ENCODE measurements at regions not wholly inside any gene's neighbourhood (a gene's known extent, or its start where the extent isn't known, plus 50 kb on each side); places are given as distances from the start of the nearest gene placed in this dataset.

GRCh38 chr16:72410492-72410891, 238.5 kb upstream of the PMFBP1 start:
- H3K4me3 ChIP-seq: no peak overlapping the region
- intact Hi-C loops (cut with DNase I): no loop called here
- no peaks in the 10 kb centered on the region for H3K9me3 ChIP-seq
- H3K27ac ChIP-seq: no peak overlapping the region
- H3K4me1 ChIP-seq: no peaks in the 10 kb centered on the region
- DNase-seq (ENCODE audit: extremely low spot score in 2 of 2): no peak
- TF ChIP-seq POLR2A (IDR thresholded peaks at IDR 0.05) (no peak), POLR2AphosphoS5 (IDR thresholded peaks at IDR 0.05; ENCODE audit: insufficient read depth in 1 of 2, low read depth in 1 of 2) (no peak)
- TF ChIP-seq, protein P1, sequence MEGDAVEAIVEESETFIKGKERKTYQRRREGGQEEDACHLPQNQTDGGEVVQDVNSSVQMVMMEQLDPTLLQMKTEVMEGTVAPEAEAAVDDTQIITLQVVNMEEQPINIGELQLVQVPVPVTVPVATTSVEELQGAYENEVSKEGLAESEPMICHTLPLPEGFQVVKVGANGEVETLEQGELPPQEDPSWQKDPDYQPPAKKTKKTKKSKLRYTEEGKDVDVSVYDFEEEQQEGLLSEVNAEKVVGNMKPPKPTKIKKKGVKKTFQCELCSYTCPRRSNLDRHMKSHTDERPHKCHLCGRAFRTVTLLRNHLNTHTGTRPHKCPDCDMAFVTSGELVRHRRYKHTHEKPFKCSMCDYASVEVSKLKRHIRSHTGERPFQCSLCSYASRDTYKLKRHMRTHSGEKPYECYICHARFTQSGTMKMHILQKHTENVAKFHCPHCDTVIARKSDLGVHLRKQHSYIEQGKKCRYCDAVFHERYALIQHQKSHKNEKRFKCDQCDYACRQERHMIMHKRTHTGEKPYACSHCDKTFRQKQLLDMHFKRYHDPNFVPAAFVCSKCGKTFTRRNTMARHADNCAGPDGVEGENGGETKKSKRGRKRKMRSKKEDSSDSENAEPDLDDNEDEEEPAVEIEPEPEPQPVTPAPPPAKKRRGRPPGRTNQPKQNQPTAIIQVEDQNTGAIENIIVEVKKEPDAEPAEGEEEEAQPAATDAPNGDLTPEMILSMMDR (IDR thresholded peaks at IDR 0.05): no peak
- H3K27me3 ChIP-seq: no peaks in the 10 kb centered on the region
- H3K36me3 ChIP-seq: no peaks in the 10 kb centered on the region

GRCh38 chr16:72409423-72409822, 237.5 kb upstream of the PMFBP1 start:
- H3K27me3 ChIP-seq: no peaks in the 10 kb centered on the region
- H3K9me3 ChIP-seq: no peaks in the 10 kb centered on the region
- H3K27ac ChIP-seq: no peak overlapping the region
- intact Hi-C loops (cut with DNase I): no loop called here
- H3K36me3 ChIP-seq: no peaks in the 10 kb centered on the region
- no peaks in the 10 kb centered on the region for H3K4me1 ChIP-seq
- DNase-seq (ENCODE audit: extremely low spot score in 2 of 2): no peak
- H3K4me3 ChIP-seq: no peak overlapping the region
- TF ChIP-seq POLR2A (IDR thresholded peaks at IDR 0.05) (no peak), POLR2AphosphoS5 (IDR thresholded peaks at IDR 0.05; ENCODE audit: insufficient read depth in 1 of 2, low read depth in 1 of 2) (no peak)
- TF ChIP-seq, protein P1 (IDR thresholded peaks at IDR 0.05): no peak

- no peak overlapping the region for H3K27ac ChIP-seq
- no peak for TF ChIP-seq POLR2A (IDR thresholded peaks at IDR 0.05)
- TF ChIP-seq POLR2AphosphoS5 (IDR thresholded peaks at IDR 0.05; ENCODE audit: insufficient read depth in 1 of 2, low read depth in 1 of 2): no peak
- TF ChIP-seq, protein P1 (IDR thresholded peaks at IDR 0.05): no peak
These were observed 234.4 kb upstream of the PMFBP1 start for GRCh38 chr16:72406390-72406789.

DNA sequence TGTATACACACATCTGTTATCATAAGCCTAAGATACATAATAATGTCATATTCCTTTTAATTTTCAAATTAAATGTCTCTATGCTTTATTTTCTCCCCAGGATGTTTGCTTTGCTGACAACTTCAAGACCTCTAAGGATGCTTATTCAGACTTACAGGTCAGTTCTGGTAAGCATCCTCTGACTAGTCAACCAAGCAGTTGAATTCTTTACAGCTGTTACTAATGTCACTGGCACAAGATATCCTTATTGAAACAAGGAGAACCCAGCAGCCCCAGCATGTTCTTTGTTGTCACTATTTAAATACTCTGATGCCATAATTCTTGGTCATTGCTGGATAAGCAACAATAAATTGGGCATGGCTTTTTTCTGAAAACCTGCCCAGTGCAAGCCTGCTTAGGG, 232.3 kb upstream of the PMFBP1 start:
- intact Hi-C loops (cut with DNase I): no loop called here
- TF ChIP-seq, protein P1 (IDR thresholded peaks at IDR 0.05): no peak
- no peak for TF ChIP-seq POLR2A (IDR thresholded peaks at IDR 0.05)
- TF ChIP-seq POLR2AphosphoS5 (IDR thresholded peaks at IDR 0.05; ENCODE audit: insufficient read depth in 1 of 2, low read depth in 1 of 2): no peak
- no peaks in the 10 kb centered on the region for H3K4me1 ChIP-seq
- no peak for DNase-seq (ENCODE audit: extremely low spot score in 2 of 2)
- H3K36me3 ChIP-seq: no peaks in the 10 kb centered on the region
- H3K9me3 ChIP-seq: no peaks in the 10 kb centered on the region
- no peak overlapping the region for H3K27ac ChIP-seq
- H3K27me3 ChIP-seq: no peaks in the 10 kb centered on the region
- H3K4me3 ChIP-seq: no peak overlapping the region

More at GRCh38 chr16:72406390-72406789, 234.4 kb upstream of the PMFBP1 start:
- H3K36me3 ChIP-seq: no peaks in the 10 kb centered on the region
- no peaks in the 10 kb centered on the region for H3K27me3 ChIP-seq
- H3K4me1 ChIP-seq: no peaks in the 10 kb centered on the region
- no peak overlapping the region for H3K4me3 ChIP-seq
- H3K9me3 ChIP-seq: no peaks in the 10 kb centered on the region
- intact Hi-C loops (cut with DNase I): no loop called here
- DNase-seq (ENCODE audit: extremely low spot score in 2 of 2): no peak

GRCh38 chr16:72401084-72401361, 229.1 kb upstream of the PMFBP1 start:
- TF ChIP-seq, protein P1 (IDR thresholded peaks at IDR 0.05): no peak
- TF ChIP-seq POLR2A (IDR thresholded peaks at IDR 0.05) (no peak), POLR2AphosphoS5 (IDR thresholded peaks at IDR 0.05; ENCODE audit: insufficient read depth in 1 of 2, low read depth in 1 of 2) (no peak)
- Histone ChIP-seq H3K27ac (no peak overlapping the region), H3K9me3 (no peaks in the 10 kb centered on the region), H3K27me3 (no peaks in the 10 kb centered on the region), H3K4me3 (no peak overlapping the region), H3K36me3 (no peaks in the 10 kb centered on the region), H3K4me1 (no peaks in the 10 kb centered on the region)
- DNase-seq (ENCODE audit: extremely low spot score in 2 of 2): no peak
- intact Hi-C loops (cut with DNase I): no loop called here

All from vagina (tissue), 2 donors.